ENCODE measurements at regions not wholly inside any gene's neighbourhood (a gene's known extent, or its start where the extent isn't known, plus 50 kb on each side); places are given as distances from the start of the nearest gene placed in this dataset.

GRCh38 chr1:216924732-216925131 is 201.5 kb upstream of the ESRRG start:
- DNase-seq (ENCODE audit: low spot score) (no peak), FAIRE-seq (no peak)

- no peak for DNase-seq (ENCODE audit: low spot score)
- no peak for FAIRE-seq
Observed at GRCh38 chr1:216923601-216924000, 200.4 kb upstream of the ESRRG start.

- FAIRE-seq (no peak), DNase-seq (ENCODE audit: low spot score) (no peak)
Observed at GRCh38 chr1:216922406-216922805, 199.2 kb upstream of the ESRRG start.

- FAIRE-seq (no peak), DNase-seq (ENCODE audit: low spot score) (no peak)
Observed at GRCh38 chr1:216921866-216922265, 198.6 kb upstream of the ESRRG start.

GRCh38 chr1:216919060-216919970 is 196.1 kb upstream of the ESRRG start:
- DNase-seq (ENCODE audit: low spot score) (no peak), FAIRE-seq (no peak)

DNA sequence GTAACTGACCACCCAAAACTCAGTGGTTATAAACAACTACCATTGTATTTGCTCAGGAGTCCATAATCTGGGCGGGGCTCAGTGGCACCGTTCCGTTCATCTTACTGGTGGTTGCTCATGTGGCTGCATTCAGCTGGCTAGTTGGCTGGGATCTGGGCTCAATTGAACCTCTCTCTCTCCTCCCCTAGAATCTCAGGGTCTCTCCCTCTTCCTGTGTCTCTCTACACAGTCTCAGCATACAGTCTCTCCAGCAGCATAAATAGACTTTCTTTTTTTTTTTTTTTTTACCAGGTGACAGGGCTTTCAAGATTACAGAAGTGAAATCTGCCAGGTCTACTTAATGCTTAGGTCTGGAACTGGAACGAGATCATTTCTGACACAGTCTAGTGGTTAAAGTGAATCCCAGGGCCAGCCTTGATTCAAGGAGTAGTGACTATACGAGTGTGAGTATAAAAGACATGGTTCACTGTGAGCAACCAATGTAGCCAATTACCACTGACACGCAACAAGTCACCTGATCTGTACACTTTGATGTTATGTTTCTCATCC is 193.7 kb upstream of the ESRRG start:
- FAIRE-seq (no peak), DNase-seq (ENCODE audit: low spot score) (no peak)

DNA sequence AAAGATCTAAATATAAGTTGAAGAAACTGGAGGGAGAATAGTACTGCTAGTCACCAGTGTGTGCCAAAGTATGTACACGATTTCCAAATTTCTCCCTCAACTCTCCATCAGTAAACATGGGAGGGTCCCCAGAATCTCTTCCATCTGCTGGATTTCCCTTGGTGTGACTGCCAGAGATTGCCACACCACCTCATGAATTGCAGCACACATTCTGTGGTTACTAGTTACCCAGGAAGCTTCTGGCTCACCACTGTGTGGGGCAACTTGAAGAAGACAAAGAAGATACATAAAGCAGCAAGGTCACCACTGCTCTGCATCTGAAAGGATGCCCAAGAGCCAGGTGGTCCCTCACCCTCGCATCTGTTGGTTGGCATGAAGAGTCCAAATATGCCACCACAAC is 191.7 kb upstream of the ESRRG start:
- DNase-seq (ENCODE audit: low spot score) (no peak), FAIRE-seq (no peak)

DNA sequence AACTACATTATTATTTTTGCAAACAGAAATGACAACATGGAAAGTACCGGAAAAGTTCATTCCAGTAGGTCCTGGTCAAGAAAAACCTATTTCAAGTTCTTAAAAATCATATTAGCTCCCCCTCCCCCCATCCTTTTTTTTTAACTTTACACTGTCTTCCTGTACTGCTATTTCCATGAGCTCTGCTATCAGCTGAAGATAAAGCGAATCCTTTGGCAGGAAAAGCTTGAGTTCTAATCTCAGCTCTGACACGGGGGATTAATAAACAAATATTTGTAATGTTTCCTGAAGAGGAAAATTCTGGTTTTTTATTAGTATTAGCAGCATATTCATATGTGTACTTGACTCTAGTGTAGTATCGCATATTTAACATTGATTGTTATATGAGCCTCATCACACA is 190.7 kb upstream of the ESRRG start:
- no peak for FAIRE-seq
- DNase-seq (ENCODE audit: low spot score): no peak

GRCh38 chr1:216910081-216910840 is 187.0 kb upstream of the ESRRG start:
- FAIRE-seq (no peak), DNase-seq (ENCODE audit: low spot score) (no peak)

DNA sequence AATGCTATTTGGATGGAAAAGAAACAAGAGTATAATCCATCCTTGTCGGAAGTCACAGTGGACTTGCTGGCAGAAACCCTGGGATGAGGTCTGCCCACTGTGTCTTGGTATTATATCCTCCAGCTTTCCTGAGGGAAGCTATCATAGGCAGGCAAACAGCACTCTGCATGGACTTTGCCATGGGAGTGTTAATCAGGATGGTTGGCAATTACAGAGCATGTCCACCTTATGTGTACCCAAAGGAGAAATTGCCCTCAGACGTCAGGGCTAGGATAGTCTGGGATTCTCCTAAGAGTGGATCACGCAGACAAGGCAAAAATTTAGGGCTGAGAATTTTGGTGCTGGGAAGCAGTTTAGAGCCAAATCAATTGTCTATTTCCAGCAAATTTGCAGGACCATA is 184.9 kb upstream of the ESRRG start:
- no peak for FAIRE-seq

GRCh38 chr1:216907100-216907499 is 183.9 kb upstream of the ESRRG start:
- FAIRE-seq (no peak), DNase-seq (ENCODE audit: low spot score) (no peak)

More for the DNA sequence above, 184.9 kb upstream of the ESRRG start:
- no peak for DNase-seq (ENCODE audit: low spot score)

DNA sequence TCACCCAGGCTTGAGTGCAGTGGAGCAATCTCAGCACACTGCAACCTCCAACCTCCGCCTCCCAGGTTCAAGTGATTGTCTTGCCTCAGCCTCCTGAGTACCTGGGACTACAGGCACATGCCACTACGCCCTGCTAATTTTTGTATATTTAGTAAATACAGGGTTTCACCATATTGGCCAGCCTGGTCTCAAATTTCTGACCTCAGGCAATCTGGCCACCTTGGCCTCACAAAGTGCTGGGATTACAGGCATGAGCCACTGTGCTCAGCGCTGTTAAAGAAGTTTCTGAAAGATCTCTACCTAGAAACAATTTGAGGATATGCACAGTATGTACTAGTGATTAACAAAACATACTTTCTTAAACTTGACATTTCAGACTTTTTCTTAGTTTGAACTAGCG is 182.6 kb upstream of the ESRRG start:
- no peak for FAIRE-seq
- DNase-seq (ENCODE audit: low spot score): no peak

DNA sequence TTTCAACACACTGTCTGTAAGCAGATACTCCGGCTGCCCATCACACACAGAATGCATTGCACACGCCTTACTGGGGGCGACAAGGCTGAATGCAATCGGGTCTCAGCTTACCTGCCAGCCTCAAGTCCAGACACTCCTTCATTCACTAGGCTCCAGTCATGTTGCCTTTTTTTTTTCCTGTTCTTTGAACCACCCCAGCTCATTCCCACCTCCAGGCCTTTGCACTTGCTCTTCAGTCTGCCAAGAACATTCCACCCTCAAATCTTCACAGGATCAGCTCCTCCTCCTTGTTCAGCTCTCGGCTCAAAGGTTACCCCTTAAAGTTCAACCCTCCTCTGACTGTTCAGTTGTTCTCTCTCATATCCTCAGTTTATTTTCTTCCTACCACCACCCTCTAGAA is 181.9 kb upstream of the ESRRG start:
- DNase-seq (ENCODE audit: low spot score): no peak
- no peak for FAIRE-seq

DNA sequence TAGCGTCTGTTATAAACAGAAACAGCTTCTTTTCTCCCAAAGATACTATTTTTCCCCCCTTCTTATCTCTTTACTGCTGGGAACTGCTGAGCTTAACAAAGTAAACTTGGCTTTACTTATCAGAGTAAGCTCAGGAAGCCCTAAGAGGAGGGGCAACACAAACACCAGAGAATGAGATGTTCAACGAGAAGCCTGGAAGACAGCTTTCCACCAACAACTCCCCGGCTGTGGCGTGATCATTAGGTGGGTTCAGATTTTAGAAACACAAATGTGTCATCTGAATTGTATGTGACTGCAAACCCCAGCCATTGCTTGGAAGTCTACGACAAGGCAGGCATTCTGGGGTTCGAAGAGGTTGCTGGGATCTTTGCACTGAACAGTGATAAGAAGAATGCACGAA is 181.2 kb upstream of the ESRRG start:
- no peak for DNase-seq (ENCODE audit: low spot score)
- no peak for FAIRE-seq

DNA sequence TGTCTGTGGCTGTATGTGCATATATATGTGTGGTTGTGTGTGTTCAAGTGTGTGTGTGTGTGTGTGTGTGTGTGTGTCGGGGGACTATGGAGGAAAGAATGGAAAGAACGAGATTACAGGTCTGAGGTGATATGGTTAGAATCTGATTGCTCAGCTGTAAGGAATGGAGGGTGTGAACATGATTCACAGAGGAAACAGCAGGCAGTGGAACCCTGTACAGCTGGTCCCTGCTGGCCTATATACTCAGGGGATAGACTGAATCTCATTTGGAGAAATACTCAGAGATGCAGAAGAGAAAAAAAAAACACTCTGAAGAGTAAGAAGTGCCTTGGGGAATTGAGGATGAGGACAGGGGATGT is 180.1 kb upstream of the ESRRG start:
- peak; percentile 75 for DNase-seq (ENCODE audit: low spot score)
- FAIRE-seq: peak; percentile 55

- FAIRE-seq (no peak), DNase-seq (ENCODE audit: low spot score) (peak; percentile 47)
Observed at GRCh38 chr1:216902669-216903381, 179.6 kb upstream of the ESRRG start.

- FAIRE-seq: no peak
- no peak for DNase-seq (ENCODE audit: low spot score)
Observed at GRCh38 chr1:216900116-216900620, 176.9 kb upstream of the ESRRG start.

DNA sequence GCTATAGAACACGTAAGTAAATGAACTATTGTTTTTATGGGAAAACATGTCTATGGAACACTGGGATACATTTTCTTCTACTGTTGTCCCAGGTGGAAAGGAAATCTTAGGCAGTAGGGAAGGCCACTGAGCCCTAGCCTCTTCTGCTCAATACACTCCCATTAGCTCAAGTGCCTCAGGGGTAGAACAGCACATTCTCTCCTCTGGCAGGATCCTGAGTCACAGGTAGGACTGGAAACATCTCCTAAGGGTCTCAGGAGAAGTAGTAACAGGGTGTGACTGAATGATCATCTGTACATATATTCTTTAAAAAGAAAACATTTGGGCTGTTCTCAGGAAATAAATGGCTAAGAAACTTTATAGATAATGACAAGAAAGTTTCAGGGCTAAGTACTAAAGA is 175.6 kb upstream of the ESRRG start:
- no peak for FAIRE-seq
- no peak for DNase-seq (ENCODE audit: low spot score)

GRCh38 chr1:216896146-216896545 is 172.9 kb upstream of the ESRRG start:
- no peak for DNase-seq (ENCODE audit: low spot score)
- FAIRE-seq: no peak

GRCh38 chr1:216894494-216894893 is 171.3 kb upstream of the ESRRG start:
- DNase-seq (ENCODE audit: low spot score): no peak
- no peak for FAIRE-seq

GRCh38 chr1:216892581-216893160 is 169.4 kb upstream of the ESRRG start:
- FAIRE-seq (no peak), DNase-seq (ENCODE audit: low spot score) (no peak)
